Neural progenitor cell (in vitro differentiated cells): ENCODE measurements at regions not wholly inside any gene's neighbourhood (a gene's known extent, or its start where the extent isn't known, plus 50 kb on each side); places are given as distances from the start of the nearest gene placed in this dataset.

ENCODE experiments used
- DNase-seq: peaks from one replicate; pipeline ENCODE4 v3.0.0-alpha.2; 2016; ENCODE audit warnings: low spot score
- H2AFZ ChIP-seq: fragments of 200-600 bp; sonication (generic); replicated peaks from 2 replicates; pipeline ENCODE4 v1.6.1; 2016; ENCODE audit warnings: antibody characterized with exemption
- H3F3A ChIP-seq: fragments of 200-600 bp; sonication (generic); 2 replicates; pipeline ENCODE4 v1.6.1; 2016; ENCODE audit warnings: antibody characterized with exemption, low read depth
- H3K27ac ChIP-seq: fragments of 200-600 bp; sonication (generic); 2 replicates; pipeline ENCODE4 v1.5.1; 2016; ENCODE audit warnings: mild to moderate bottlenecking
- H3K27me3 ChIP-seq: fragments of 200-600 bp; sonication (generic); 2 replicates; pipeline ENCODE4 v1.6.1; 2016; ENCODE audit warnings: mild to moderate bottlenecking, moderate library complexity
- H3K36me3 ChIP-seq: fragments of 200-600 bp; sonication (generic); 2 replicates; pipeline ENCODE4 v1.5.1; 2016
- H3K4me1 ChIP-seq: fragments of 200-600 bp; sonication (generic); 2 replicates; pipeline ENCODE4 v1.6.1; 2016; ENCODE audit warnings: mixed run types
- H3K4me2 ChIP-seq: fragments of 200-600 bp; sonication (generic); 2 replicates; pipeline ENCODE4 v1.6.1; 2016
- H3K4me3 ChIP-seq: fragments of 200-600 bp; sonication (generic); 2 replicates; pipeline ENCODE4 v1.5.1; 2016
- H3K79me2 ChIP-seq: fragments of 200-600 bp; sonication (generic); 2 replicates; pipeline ENCODE4 v1.6.1; 2016; ENCODE audit warnings: low read depth
- H3K9ac ChIP-seq: fragments of 200-600 bp; sonication (generic); 2 replicates; pipeline ENCODE4 v1.6.1; 2016
- H3K9me3 ChIP-seq: fragments of 200-600 bp; sonication (generic); 2 replicates; pipeline ENCODE4 v1.5.1; 2016; ENCODE audit warnings: low read depth
- H4K20me1 ChIP-seq: fragments of 200-600 bp; sonication (generic); 2 replicates; pipeline ENCODE4 v1.6.1; 2016; ENCODE audit warnings: low read depth
- H3K27ac Mint-ChIP-seq: 3 replicates; pipeline ENCODE4 v1.8.0; 2021; ENCODE audit warnings: mixed read lengths
- H3K27me3 Mint-ChIP-seq: 2 replicates; pipeline ENCODE4 v1.8.0; 2022; ENCODE audit warnings: low read depth, mild to moderate bottlenecking, inconsistent platforms, moderate library complexity, mixed read lengths; ENCODE audit not compliant: insufficient read depth
- H3K36me3 Mint-ChIP-seq: 3 replicates; pipeline ENCODE4 v1.8.0; 2021; ENCODE audit warnings: mixed read lengths
- H3K4me1 Mint-ChIP-seq: 3 replicates; pipeline ENCODE4 v1.8.0; 2021; ENCODE audit warnings: mixed read lengths
- H3K4me3 Mint-ChIP-seq: 3 replicates; pipeline ENCODE4 v1.8.0; 2021; ENCODE audit warnings: mild to moderate bottlenecking, moderate library complexity, mixed read lengths
- H3K9me3 Mint-ChIP-seq: 3 replicates; pipeline ENCODE4 v1.8.0; 2020; ENCODE audit warnings: mixed read lengths
- CTCF ChIP-seq: fragments of 200-600 bp; sonication (generic); IDR thresholded peaks from 2 replicates; pipeline ENCODE4 v1.5.1; 2017; ENCODE audit warnings: antibody characterized with exemption, mild to moderate bottlenecking
- EZH2 ChIP-seq: fragments of 200-600 bp; sonication (generic); IDR thresholded peaks from 2 replicates; pipeline ENCODE4 v1.6.1; 2017; ENCODE audit warnings: antibody characterized with exemption, mild to moderate bottlenecking, moderate library complexity
- EZH2phosphoT487 ChIP-seq: fragments of 200-600 bp; sonication (generic); IDR thresholded peaks from 2 replicates; pipeline ENCODE4 v1.6.1; 2017; ENCODE audit warnings: antibody characterized with exemption

GRCh38 chr11:33646629-33647028, 54.0 kb downstream of the C11orf91 start:
- no peaks in the 10 kb centered on the region for H3K27me3 ChIP-seq
- H3K4me1 ChIP-seq: no peaks in the 10 kb centered on the region
- TF ChIP-seq EZH2phosphoT487 (no peak), CTCF (no peak), EZH2 (no peak)
- no peak overlapping the region for H3K27ac Mint-ChIP-seq
- H3K9ac ChIP-seq: no peak overlapping the region
- no peaks in the 10 kb centered on the region for H3K4me1 Mint-ChIP-seq
- H3K27ac ChIP-seq: no peak overlapping the region
- no peaks in the 10 kb centered on the region for H3K9me3 Mint-ChIP-seq
- no peak overlapping the region for H3K4me2 ChIP-seq
- no peak overlapping the region for H3K4me3 ChIP-seq
- H3K36me3 Mint-ChIP-seq: peaks cover 1% of the 10 kb centered on the region
- no peak for DNase-seq
- H3F3A ChIP-seq: no peaks in the 10 kb centered on the region
- no peaks in the 10 kb centered on the region for H4K20me1 ChIP-seq
- H2AFZ ChIP-seq: no peak overlapping the region
- H3K79me2 ChIP-seq: no peaks in the 10 kb centered on the region
- no peaks in the 10 kb centered on the region for H3K9me3 ChIP-seq
- no peaks in the 10 kb centered on the region for H3K27me3 Mint-ChIP-seq
- no peaks in the 10 kb centered on the region for H3K36me3 ChIP-seq
- no peak overlapping the region for H3K4me3 Mint-ChIP-seq

- TF ChIP-seq CTCF: no peak
- TF ChIP-seq EZH2: no peak
- TF ChIP-seq EZH2phosphoT487: no peak
- H3K27ac ChIP-seq: no peak overlapping the region
Observed at GRCh38 chr11:33646168-33646567, 54.5 kb downstream of the C11orf91 start.

GRCh38 chr11:33645686-33646085, 54.9 kb downstream of the C11orf91 start:
- no peak overlapping the region for H3K4me3 ChIP-seq
- no peaks in the 10 kb centered on the region for H3F3A ChIP-seq
- Mint-ChIP-seq H3K9me3 (no peaks in the 10 kb centered on the region), H3K4me1 (no peaks in the 10 kb centered on the region), H3K36me3 (peaks cover 1% of the 10 kb centered on the region), H3K27ac (no peak overlapping the region), H3K27me3 (no peaks in the 10 kb centered on the region), H3K4me3 (no peak overlapping the region)
- no peak for DNase-seq
- H3K4me1 ChIP-seq: no peaks in the 10 kb centered on the region
- H3K9ac ChIP-seq: no peak overlapping the region
- H3K36me3 ChIP-seq: no peaks in the 10 kb centered on the region
- H3K9me3 ChIP-seq: no peaks in the 10 kb centered on the region
- no peak overlapping the region for H3K4me2 ChIP-seq
- no peak overlapping the region for H2AFZ ChIP-seq
- no peaks in the 10 kb centered on the region for H3K27me3 ChIP-seq
- H3K79me2 ChIP-seq: no peaks in the 10 kb centered on the region
- no peaks in the 10 kb centered on the region for H4K20me1 ChIP-seq
- TF ChIP-seq EZH2 (no peak), CTCF (no peak), EZH2phosphoT487 (no peak)
- no peak overlapping the region for H3K27ac ChIP-seq

More at GRCh38 chr11:33646168-33646567, 54.5 kb downstream of the C11orf91 start:
- Histone ChIP-seq H4K20me1 (no peaks in the 10 kb centered on the region), H3K9ac (no peak overlapping the region), H3F3A (no peaks in the 10 kb centered on the region), H3K79me2 (no peaks in the 10 kb centered on the region), H3K4me3 (no peak overlapping the region), H3K4me2 (no peak overlapping the region), H3K4me1 (no peaks in the 10 kb centered on the region), H3K9me3 (no peaks in the 10 kb centered on the region), H2AFZ (no peak overlapping the region), H3K27me3 (no peaks in the 10 kb centered on the region), H3K36me3 (no peaks in the 10 kb centered on the region)
- Mint-ChIP-seq H3K4me1 (no peaks in the 10 kb centered on the region), H3K9me3 (no peaks in the 10 kb centered on the region), H3K36me3 (peaks cover 1% of the 10 kb centered on the region), H3K27me3 (no peaks in the 10 kb centered on the region), H3K4me3 (no peak overlapping the region), H3K27ac (no peak overlapping the region)
- no peak for DNase-seq
